ENCODE measurements at regions not wholly inside any gene's neighbourhood (a gene's known extent, or its start where the extent isn't known, plus 50 kb on each side); places are given as distances from the start of the nearest gene placed in this dataset.
A peak's percentile ranks its signal among the peaks of the same experiment; 100 is the strongest.
"Not testable (repeated sequence)": the region's sequence is repeated elsewhere in the genome, so short reads cannot be mapped to it uniquely, and the experiment has no call there.

DNA sequence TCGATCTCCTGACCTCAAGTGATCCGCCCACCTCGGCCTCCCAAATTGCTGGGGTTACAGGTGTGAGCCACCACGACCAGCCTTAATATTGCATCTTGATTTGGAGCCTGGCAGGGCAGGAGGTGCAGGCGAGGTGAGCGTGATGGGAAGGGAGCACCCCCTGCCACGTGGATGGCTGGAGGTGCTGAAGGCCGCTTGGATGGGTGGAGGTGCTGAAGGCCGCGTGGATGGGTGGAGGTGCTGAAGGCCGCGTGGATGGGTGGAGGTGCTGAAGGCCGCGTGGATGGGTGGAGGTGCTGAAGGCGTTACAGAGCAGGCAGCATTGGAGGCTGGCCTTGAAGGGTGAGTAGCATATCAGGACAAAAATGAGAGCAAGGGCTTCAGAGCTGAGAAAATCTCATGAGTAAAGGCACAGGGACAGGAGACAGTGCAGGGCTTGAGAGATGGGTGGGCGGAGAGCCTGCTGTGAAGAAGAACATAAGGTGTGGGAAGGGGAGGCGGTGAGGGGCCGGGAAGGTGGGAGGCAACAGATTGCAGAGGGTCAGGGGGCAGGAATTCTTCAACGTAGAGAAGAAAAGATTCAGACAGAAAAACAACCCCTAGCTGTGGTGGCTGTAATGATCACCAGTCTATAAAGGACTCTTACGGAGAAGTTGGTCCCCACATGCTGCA lies 101.7 kb upstream of the SEC14L1 start:
- no peak for DNase-seq

DNA sequence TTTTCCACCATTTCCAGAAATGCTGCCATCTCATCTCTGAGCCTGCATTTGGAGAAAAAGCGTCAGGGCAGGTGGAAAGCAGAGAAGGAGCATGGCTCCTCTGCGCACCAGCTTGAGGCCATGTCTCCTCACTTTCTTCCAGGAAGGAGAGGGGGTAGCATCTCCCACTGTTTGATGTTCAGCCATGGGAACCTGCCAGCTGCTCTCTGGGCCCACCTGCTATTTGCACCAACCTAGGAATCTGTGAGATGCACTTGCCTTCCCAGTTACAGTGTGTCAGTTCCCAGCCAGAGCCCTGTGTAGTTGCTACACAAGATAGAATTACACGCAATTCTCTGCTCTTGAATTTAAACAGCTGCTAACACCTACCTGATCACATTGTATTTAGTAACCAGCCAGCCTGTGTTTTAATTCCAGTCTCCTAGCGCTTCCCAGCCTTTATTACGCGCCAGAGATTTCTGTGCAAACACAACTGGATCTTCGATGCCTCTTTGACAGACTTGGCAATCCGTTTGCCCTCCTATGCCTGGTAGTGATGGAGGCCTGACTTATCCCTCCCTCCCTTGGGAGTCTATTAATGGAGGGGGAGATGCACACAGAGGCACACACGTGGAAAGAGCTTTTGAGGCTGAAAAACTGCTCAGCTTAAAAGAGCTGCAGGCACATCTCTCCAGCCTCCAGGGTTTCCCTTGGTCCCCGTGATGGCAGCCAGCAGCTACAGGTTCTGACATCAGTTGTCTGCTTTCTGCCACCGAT lies 98.1 kb upstream of the SEC14L1 start:
- DNase-seq: no peak

DNA sequence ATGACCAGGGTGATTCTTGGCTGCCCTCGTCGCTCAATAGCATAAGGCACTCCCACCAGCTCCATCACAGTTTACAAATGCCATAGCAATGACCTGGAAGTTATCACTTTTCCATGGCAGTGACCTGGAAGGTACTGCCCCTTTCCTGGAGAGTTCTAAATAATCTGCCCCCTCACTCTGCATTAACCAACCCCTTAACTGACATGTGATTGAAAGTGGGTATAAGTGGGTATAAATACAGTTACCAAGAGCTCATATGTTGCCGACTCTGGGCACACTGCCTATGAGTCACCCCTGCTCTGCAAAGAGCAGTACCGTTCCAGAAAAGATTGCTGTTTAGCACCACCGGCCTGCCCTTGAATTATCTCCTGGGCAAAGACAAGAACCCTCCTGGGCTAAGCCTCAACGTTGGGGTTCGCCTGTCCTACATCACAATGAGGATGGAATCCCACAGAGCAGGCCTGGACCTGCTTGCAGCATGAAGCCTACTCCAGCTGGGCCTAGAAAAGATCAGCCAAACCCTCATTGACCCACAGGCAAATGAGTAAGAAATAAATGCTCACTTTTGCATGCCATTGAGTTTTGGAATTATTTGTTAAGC lies 95.2 kb upstream of the SEC14L1 start:
- DNase-seq: no peak

DNA sequence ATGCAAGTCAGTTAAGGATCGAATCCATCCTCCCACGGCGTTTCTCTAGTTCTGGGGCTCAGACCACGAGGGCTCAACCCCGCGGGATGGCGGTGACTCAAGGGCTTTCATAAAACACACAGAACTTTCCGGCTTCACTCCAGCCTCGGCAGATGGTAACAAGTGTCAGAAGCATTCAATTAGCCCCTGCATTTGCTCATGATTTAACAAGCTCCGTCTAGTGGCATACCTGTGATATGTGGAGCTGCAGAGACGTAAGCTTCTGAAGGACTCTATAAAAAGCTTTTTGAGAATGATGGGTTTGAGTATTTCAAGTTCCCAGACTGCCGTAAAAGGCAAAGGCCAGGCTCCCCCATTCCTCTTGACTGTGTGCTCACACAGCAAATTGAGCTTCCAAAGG lies 91.3 kb upstream of the SEC14L1 start:
- no peak for DNase-seq

DNA sequence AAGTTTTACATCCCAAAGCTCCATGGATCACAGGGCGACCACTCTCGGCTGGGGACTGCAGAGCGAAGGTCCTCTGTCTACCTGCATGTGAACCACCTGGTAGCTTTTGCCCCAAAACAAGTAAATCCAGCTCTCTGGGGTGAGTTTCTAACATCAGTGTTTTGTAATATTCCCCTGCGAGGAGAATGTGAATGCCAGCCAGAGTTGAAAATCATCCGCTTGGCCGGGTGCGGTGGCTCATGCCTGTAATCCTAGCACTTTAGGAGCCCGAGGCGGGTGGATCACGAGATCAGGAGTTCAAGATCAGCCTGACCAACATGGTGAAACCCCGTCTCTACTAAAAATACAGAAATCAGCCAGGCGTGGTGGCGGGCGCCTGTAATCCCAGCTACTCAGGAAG lies 89.9 kb upstream of the SEC14L1 start:
- DNase-seq: not testable (repeated sequence)

DNA sequence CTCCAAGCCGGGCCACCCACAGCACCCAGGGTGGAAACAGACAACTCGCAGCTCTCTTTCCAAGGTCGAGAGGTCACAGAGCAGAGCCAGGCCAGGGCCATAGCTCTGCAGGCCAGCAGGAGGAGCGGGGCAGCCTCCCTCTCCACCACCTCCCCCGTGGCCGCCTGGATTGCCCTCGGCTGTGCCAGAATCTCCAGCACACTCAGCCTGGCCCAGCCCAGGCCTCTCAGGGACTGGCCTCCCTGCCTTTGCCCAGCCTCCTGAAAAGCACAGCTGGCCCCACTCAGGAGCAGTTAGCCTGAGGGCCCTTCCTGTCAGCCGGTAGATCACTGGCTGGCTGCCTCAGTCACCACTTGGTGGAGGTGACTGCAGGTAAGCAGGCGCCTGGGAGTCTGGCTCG lies 85.8 kb upstream of the SEC14L1 start:
- no peak for DNase-seq

DNA sequence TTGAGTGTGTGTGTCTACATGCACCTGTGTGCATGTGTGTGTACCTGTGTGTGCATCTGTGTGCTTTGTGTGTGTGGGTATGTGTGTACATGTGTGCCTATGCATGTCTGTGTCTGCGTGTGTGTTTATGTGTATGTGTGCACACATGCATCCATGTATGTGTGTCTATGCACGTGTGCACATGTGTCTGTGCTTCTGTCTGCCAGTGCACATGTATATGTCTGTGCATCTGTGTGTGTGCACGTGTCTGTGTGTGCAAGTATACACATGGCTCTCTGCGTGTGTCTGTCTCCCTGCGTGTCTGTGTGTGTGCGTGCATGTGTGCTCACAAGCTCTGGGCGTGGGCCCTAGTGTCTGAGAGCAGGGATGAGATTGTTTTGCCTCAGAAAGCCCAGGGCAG lies 85.3 kb upstream of the SEC14L1 start:
- DNase-seq: no peak

DNA sequence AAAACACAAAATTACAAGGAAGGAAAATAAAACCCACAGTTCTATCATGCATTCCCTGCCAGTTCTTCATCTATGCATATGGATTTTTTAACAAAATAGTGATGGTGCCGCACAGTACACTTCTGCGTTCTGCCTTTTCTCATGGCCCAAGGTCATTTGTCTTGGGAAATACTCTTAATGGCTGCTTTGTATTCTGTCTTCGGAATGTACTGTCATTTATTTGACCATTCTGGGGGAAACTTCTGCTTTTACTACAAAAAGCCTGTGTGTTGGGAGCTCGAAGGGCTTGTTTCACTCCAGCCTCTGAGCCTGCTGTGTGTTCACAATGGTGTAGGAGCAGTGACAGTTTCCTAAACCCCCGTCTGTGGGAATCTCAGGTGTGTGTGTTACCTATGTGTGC lies 82.8 kb upstream of the SEC14L1 start:
- DNase-seq: no peak

DNA sequence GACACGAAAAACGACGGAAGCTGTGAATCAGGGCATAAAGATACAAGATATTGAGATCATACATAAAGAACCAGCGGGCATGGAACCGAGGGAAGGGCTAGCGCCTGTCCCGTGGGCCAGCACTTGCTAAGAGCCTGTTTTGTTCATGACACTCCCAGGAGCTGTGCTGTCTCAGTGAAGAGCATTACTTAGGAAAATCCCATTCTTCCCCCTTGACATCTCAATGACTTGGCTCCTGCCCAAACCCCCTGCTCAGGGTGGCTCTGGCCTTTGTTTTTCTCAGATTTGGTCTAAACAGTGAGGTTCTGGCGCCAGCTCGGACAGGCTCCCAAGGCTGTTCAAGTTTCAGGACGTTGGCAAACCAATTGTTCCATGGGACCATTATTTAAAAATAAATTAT lies 79.1 kb upstream of the SEC14L1 start:
- DNase-seq: no peak

DNA sequence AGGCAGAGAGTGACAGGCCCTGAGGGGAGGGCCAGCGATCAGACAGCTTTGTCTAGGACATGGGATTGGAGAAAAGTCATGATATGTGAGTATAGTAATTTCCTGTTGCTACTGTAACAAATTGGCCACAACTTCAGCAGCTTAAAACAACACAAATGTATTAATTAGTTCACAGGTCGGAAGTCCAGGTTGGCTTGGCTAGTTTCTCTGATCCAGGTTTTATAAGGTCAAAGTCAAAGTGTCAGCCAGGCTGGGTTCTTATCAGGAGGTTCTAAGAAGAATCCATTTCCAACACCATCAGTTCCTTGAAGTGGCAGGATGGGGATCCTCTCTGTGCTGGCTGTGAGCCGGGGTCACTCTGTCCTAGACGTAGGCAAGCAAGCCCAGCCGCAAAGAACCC lies 76.2 kb upstream of the SEC14L1 start:
- DNase-seq: no peak

DNA sequence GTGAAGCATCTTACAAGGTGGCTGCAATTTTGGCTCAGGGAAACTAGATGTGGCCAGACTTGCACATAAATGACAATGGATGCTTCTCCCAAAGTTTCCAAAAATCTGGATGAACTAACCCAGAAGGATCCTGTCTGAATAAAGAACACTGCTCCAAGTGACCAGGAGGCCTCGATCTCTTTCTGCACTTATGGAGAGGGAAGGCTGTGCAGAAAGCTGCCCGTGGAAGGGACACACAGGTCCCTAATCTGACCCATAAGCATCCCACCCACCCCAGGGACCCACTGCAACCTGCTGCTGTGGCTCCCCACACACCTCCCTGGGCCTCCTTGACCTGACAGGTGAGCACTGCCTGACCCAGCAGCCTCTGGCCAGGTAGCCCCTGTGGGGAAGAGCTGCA lies 74.6 kb upstream of the SEC14L1 start:
- no peak for DNase-seq

DNA sequence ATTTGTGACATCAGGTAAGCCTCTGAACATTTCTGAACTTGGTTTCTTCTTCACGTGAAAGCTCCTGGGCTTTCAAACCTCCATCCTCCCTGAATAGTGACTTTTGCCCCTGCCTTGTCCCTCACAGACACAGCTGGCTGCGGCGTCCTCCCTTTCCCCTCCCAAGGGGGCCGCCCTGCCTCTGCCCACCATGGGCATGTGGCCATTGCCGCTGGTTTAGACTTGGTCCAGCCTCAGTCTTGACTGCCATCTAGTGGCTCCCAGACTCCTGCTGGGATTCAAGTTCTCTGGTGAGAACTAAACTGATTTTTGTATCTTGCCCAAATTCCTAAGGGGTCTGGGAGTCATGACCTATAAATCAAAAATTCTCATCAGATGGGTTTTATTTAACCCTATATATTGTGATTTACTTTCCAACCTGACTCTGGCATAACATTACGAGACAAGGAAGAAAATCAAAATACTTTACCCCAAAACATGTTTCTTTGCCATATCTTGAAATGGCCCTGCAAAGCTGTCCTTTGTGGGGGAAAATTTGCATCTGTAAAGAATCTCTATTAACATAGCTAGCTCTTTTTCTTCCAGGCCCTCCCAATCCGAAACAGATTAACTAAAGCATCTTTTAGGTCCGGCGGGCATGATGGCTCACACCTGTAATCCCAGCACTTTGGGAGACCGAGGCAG lies 73.9 kb upstream of the SEC14L1 start:
- peak; percentile 61 for DNase-seq

DNA sequence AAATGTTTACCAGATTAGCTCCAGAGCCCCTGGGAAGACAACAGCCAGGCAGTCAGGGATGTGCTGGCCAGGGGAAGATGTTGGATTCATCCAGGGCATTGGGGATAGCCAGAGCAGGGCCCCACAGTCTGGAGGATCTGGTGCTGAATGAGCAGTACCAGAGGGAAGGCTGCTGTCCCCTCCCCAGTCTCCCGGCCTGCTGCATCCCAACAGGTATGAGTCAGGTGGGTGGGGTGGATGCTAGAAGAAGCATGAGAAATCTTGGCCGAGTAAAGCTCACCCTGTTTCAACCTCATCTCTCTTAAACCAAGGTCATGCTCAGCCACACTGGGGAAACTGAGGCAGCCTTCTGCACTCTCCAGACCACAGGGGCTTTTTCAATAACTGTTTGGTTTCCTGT lies 71.9 kb upstream of the SEC14L1 start:
- no peak for DNase-seq

DNA sequence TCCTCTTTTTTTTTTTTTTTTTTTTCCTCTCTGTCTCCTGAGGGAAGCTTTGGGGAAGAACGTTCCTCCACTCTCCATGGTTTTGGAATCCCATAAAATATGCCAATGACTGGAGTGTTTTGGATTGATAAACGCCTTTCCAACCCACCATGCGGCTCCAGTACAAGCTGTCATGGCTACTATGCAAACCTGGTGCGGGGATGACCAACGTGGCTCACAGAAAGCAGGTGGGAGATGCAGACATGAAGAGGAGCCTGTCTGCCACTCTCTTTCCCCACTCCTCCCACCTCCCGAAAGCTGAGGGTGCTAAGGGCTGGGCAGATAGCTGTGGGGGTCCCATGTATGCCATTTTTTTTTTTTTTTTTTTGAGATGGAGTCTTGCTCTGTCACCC lies 69.9 kb upstream of the SEC14L1 start:
- DNase-seq: no peak

DNA sequence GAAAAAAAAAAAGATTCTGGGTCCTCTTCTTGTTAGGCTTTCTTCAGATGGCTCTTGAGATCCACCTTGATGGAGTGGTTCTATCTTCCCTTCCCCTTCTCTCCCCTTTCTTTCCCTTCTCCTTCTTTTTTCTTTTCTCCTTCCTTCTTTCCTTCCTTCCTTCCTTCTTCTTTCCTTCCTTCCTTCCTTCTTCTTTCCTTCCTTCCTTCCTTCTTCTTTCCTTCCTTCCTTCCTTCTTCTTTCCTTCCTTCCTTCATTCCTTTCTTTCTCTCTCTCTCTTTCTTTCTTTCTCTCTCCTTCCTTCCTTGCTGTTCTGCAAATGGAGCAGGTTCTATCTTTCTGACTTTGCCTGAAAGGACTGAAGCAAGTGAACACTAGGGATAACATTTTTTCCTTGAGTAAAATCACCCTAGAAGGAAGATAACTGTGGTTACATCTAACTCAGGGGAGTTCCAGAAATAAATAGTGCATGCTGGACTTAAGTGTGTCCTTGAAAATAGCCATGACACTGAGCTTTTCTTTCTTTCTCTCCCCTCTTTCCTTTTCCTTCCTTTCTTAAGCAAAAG lies 68.8 kb upstream of the SEC14L1 start:
- no peak for DNase-seq

DNA sequence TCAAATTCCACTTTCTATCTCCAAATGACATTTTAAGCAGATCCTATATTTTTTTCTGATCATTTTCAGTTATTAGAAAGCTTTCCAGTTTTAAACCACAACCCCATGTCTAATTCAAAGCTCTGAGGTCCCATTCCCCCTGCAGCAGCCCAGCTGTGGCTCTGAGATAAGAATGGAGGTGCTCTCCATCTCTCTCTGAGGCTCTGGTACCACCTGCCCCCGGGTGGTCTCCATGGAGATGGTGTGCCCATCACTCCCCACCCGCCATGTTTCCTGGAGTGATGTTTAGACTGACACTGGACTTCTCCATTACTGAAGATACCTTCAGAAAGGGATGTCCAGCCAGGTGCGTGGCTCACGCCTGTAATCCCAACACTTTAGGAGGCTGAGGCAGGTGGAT lies 68.1 kb upstream of the SEC14L1 start:
- DNase-seq: no peak

DNA sequence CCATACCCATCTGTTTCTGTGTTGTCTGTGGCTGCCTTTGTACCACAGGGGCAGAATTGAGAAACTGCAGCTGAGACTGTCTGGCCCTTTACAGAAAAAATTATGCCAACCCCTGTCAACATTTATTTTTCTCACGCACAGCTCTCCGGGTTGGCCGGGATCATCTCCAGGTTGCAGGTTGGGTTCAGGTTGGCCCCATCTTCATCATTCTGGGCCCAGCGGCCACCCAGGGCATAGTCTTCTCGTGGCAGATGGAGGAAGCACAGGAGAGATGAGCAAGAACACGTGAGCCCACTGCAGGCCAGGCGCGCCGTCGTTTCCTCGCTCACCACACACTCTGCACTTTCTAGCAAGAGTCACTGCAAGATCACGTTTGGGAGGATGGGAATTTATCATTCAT lies 66.1 kb upstream of the SEC14L1 start:
- no peak for DNase-seq

DNA sequence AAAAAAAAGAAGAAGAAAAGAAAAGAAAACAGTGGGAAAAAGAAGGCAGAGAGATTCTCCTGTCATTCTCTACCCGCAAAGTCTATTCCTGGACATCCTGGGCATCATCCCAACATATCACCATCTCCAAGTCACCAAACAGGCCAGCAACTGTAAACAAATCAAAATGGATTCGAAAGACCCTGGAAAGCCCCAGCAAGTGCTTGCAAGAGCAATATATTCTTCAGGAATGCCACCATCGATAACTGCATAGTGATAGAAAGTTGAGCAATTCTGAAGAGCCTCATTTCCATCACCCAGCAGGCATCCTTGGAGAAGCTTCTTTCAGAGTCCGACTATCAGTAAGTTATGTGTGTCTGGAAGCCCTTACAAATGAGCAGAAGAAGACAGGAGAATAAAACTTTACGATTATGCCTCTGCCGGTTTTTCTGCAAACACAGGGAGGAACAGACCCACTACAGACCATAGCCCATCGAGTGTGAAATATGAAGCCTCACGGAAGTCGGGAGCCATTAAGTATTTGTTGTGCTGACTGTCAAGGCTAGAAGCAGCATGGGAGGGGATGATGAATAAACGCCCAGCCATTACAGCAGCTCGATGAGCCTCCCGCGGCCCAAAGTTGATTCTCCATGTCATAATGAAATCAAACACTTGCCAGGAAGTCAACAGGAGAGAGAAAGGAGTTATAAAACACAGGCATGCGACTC lies 64.5 kb upstream of the SEC14L1 start:
- DNase-seq: peak; percentile 42

DNA sequence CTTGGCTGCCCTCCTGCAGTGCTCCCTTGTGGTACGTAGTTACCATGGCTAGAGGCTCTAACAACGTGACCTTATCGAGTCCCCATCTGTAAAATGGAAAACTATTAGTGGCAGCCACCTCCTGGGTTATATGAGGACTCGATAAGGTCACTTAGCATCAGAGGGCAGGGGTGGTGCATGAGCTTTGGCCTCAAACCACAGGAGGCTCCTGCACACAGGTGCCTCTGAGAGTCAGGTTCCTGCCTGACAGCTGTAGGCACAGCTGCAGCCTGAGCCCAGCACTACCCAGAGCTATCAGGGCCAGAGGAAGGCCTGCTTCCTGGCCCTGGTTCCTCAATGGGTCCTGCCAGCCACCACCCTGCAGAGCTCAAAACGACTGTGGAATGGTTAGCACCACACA lies 57.2 kb upstream of the SEC14L1 start:
- DNase-seq: no peak

DNA sequence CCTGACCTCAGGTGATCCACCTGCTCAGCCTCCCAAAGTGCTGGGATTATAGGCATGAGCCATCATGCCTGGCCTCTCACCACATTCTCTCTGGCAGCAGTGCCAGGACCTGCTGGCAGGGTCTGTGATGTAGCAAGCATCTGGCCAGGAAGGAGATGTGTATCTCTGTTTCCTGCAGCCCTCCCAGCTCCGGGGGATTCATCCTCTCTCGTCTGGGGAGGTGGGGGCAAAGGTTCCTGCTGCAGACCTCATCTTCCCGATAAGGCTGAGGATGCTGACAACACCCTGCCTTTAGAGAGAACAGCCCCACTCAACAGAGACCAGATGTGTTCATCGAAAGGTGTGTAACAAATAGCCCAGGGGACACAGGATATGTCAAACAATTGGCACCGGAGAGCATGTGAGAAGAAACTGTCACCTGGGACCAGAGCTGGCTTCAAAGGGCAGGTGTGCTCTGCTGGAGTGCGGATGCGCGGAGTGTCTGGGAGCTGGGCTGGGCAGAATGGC lies 54.8 kb upstream of the SEC14L1 start:
- DNase-seq: no peak

DNA sequence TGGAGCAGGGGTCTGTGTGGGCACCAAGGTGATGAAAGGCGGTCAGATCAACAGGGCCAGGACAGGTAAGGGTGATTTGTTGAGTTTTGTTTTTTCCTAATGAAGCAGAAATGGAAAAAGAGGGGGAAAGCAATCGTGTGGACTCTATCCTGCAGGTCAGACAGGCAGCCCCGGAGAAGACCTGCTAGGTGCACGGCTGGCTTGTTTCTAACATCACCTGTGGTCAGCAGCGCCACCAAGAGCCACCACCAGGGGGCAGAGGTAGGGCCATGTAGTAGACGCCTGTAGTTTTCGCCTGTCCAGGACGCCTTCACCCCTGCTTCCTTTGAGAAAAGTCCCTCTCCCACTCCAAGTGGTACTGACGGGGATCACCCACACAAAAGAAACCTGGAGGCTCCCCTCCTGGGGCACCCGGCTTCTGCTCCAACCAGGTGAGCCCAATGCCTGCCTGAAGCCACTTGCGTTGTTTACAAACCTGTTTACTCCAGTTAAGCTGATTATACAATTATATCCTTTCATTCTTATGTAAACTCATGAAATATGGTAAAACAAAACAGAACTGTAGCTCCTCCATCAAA lies 54.2 kb upstream of the SEC14L1 start:
- DNase-seq: peak; percentile 68
